KMS-11 (cell line): ENCODE measurements at regions not wholly inside any gene's neighbourhood (a gene's known extent, or its start where the extent isn't known, plus 50 kb on each side); places are given as distances from the start of the nearest gene placed in this dataset.

Experiments used
- H2AFZ ChIP-seq: fragments of 200-600 bp; sonication (generic); 2 replicates; pipeline ENCODE4 v1.6.1; 2016; ENCODE audit warnings: antibody characterized with exemption, mixed run types, low read depth
- H3K27ac ChIP-seq: fragments of 200-600 bp; sonication (generic); 2 replicates; pipeline ENCODE4 v1.6.1; 2016; ENCODE audit warnings: mild to moderate bottlenecking, mixed run types
- H3K27me3 ChIP-seq: fragments of 200-600 bp; sonication (generic); 2 replicates; pipeline ENCODE4 v1.6.1; 2017; ENCODE audit warnings: mild to moderate bottlenecking, low read depth, mixed run types, moderate library complexity; ENCODE audit not compliant: insufficient read depth
- H3K36me3 ChIP-seq: fragments of 200-600 bp; sonication (generic); 2 replicates; pipeline ENCODE4 v1.6.1; 2017; ENCODE audit warnings: mild to moderate bottlenecking, mixed run types; ENCODE audit not compliant: insufficient read depth
- H3K4me1 ChIP-seq: fragments of 200-600 bp; sonication (generic); 2 replicates; pipeline ENCODE4 v1.6.1; 2016; ENCODE audit warnings: mild to moderate bottlenecking, low read depth, mixed run types; ENCODE audit not compliant: poor library complexity, severe bottlenecking
- H3K4me2 ChIP-seq: fragments of 200-600 bp; sonication (generic); 2 replicates; pipeline ENCODE4 v1.7.0; 2016; ENCODE audit warnings: mild to moderate bottlenecking, mixed run types
- H3K4me3 ChIP-seq: fragments of 200-600 bp; sonication (generic); IDR thresholded peaks from 2 replicates; pipeline ENCODE4 v1.6.1; 2017; ENCODE audit warnings: low read depth, low read length, mixed read lengths; ENCODE audit not compliant: insufficient read depth
- H3K79me2 ChIP-seq: fragments of 200-600 bp; sonication (generic); 2 replicates; pipeline ENCODE4 v1.6.1; 2016; ENCODE audit warnings: low read depth, mixed run types; ENCODE audit not compliant: insufficient read depth
- H3K9ac ChIP-seq: fragments of 200-600 bp; sonication (generic); 2 replicates; pipeline ENCODE4 v1.6.1; 2016; ENCODE audit warnings: mild to moderate bottlenecking, mixed run types
- H4K20me1 ChIP-seq: fragments of 200-600 bp; sonication (generic); 2 replicates; pipeline ENCODE4 v1.6.1; 2016; ENCODE audit warnings: mild to moderate bottlenecking, mixed run types; ENCODE audit not compliant: insufficient read depth
- TF ChIP-seq, protein P1 (sequence below): fragments of 200-600 bp; sonication (generic); conservative IDR thresholded peaks from 2 replicates; pipeline ENCODE4 v1.6.1; 2017; ENCODE audit warnings: low read depth, mild to moderate bottlenecking, antibody characterized with exemption, low read length, moderate library complexity, mixed read lengths

DNA sequence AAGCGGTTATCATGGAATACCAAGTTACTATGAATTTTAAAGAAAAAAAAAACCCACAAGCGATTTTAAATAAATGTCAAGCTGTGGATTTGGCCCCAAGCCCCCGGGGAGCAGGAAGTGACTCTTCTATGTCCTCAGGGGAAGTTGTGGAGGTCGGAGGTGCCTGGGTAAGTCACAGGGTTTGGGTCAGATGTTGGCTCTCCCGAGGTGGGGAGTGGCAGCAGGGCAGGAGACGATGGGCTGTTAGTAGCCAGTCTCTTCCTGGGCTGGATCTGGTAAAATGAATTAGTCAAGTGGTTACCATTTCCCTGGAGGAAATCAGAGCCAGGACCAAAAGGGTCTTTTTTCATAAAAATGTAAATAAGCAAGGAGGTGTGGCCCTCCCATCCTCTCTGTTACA is 316.7 kb downstream of the TLE3 start:
- Histone ChIP-seq H3K36me3 (no peaks in the 10 kb centered on the region), H3K4me1 (no peaks in the 10 kb centered on the region), H3K4me3 (no peak overlapping the region), H3K27me3 (no peaks in the 10 kb centered on the region), H4K20me1 (no peaks in the 10 kb centered on the region), H2AFZ (no peak overlapping the region), H3K4me2 (no peak overlapping the region), H3K9ac (no peak overlapping the region), H3K79me2 (no peaks in the 10 kb centered on the region), H3K27ac (no peak overlapping the region)
- TF ChIP-seq, protein P1, sequence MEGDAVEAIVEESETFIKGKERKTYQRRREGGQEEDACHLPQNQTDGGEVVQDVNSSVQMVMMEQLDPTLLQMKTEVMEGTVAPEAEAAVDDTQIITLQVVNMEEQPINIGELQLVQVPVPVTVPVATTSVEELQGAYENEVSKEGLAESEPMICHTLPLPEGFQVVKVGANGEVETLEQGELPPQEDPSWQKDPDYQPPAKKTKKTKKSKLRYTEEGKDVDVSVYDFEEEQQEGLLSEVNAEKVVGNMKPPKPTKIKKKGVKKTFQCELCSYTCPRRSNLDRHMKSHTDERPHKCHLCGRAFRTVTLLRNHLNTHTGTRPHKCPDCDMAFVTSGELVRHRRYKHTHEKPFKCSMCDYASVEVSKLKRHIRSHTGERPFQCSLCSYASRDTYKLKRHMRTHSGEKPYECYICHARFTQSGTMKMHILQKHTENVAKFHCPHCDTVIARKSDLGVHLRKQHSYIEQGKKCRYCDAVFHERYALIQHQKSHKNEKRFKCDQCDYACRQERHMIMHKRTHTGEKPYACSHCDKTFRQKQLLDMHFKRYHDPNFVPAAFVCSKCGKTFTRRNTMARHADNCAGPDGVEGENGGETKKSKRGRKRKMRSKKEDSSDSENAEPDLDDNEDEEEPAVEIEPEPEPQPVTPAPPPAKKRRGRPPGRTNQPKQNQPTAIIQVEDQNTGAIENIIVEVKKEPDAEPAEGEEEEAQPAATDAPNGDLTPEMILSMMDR = no peak

DNA sequence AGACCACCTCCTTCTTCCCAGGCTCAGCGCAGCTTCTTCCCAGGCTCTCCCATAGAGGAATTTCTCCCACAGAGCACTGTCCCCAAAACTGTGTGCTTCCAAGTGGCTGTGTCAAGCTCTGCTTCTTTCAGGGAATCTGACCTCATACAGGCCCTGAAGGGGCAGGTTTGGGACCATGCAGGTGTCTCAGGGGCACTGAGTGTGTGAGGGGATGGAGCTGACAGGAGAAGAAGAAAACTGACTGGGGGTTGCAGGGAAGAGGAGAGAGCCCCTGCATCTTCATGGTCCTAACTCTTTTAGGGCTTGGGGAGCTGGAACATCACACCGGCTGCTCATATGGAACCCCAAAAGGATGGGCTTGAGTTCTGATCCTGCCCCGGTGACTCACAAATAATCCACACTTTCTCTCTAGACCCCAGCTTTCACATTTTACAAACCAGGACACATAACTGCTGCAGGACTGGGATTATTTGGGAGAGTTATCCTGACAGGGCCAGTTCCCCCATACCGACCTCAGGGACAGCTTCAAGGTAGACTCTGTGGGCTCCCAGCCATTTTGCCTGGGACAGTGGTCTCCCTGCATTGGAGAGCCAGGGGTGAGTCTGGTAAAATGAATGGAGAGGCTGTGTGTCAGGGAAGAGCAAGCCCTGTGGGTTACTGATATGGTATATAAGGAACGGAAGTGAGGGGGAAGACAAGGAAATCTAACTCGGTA is 316.1 kb downstream of the TLE3 start:
- no peaks in the 10 kb centered on the region for H3K36me3 ChIP-seq
- H3K79me2 ChIP-seq = no peaks in the 10 kb centered on the region
- H3K27me3 ChIP-seq = no peaks in the 10 kb centered on the region
- no peak overlapping the region for H3K27ac ChIP-seq
- H3K4me2 ChIP-seq = no peak overlapping the region
- no peaks in the 10 kb centered on the region for H4K20me1 ChIP-seq
- TF ChIP-seq, protein P1 = no peak
- H3K4me1 ChIP-seq = no peaks in the 10 kb centered on the region
- H2AFZ ChIP-seq = no peak overlapping the region
- H3K4me3 ChIP-seq = no peak overlapping the region
- H3K9ac ChIP-seq = no peak overlapping the region

DNA sequence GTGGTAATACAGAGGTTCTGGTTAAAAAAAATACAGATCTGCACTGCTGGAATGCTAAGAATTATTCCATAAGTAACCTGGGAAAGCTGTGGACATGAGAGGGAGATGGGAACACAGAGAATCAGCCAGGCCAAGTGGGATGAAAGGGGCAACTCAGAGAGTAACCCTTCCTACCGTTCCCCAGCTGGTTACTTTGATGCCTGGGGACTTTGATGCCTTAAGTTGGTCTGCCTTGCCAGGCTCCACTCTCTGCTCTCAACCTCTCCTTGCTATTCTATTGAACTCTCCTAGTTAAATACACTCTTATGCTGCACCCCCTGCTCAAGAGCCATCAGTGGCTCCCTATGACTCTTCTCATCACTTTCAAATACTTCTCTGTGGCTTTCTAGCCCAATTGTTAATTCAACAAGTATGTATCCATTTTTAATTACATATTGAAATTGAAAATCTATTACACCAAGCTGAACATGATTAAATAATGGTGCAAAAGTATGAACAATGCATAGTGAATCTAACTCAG is 315.5 kb downstream of the TLE3 start:
- TF ChIP-seq, protein P1 = no peak

DNA sequence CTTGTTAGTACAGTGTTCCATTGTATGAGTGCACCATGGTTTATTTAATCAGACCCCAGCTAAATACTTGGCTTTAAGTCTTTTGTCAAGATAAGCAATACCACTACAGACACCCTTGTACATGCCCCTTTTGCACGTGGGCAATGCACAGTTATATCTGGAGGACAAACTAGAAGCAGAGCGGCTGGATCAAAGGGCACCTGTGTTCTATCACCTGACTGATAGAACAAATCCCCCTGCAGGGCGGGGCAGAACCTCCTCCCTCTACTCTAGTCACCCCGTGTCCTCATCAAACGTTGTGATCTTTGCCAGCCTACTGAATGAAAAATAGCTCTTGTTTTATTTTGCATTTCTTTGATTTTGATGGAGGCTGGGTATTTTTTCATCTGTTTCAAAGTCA is 314.9 kb downstream of the TLE3 start:
- H2AFZ ChIP-seq = no peak overlapping the region
- no peaks in the 10 kb centered on the region for H3K79me2 ChIP-seq
- no peak overlapping the region for H3K27ac ChIP-seq
- H3K36me3 ChIP-seq = no peaks in the 10 kb centered on the region
- H3K4me3 ChIP-seq = no peak overlapping the region
- no peaks in the 10 kb centered on the region for H3K27me3 ChIP-seq
- TF ChIP-seq, protein P1 = no peak
- no peak overlapping the region for H3K4me2 ChIP-seq
- no peaks in the 10 kb centered on the region for H4K20me1 ChIP-seq
- H3K9ac ChIP-seq = no peak overlapping the region
- no peaks in the 10 kb centered on the region for H3K4me1 ChIP-seq

More for the DNA sequence above, 315.5 kb downstream of the TLE3 start:
- no peaks in the 10 kb centered on the region for H3K27me3 ChIP-seq
- H3K4me3 ChIP-seq = no peak overlapping the region
- H4K20me1 ChIP-seq = no peaks in the 10 kb centered on the region
- no peak overlapping the region for H3K27ac ChIP-seq
- no peak overlapping the region for H3K4me2 ChIP-seq
- H3K9ac ChIP-seq = no peak overlapping the region
- no peaks in the 10 kb centered on the region for H3K79me2 ChIP-seq
- no peaks in the 10 kb centered on the region for H3K4me1 ChIP-seq
- H3K36me3 ChIP-seq = no peaks in the 10 kb centered on the region
- no peak overlapping the region for H2AFZ ChIP-seq
